HG02610 (cell line): ENCODE measurements at regions not wholly inside any gene's neighbourhood (a gene's known extent, or its start where the extent isn't known, plus 50 kb on each side); places are given as distances from the start of the nearest gene placed in this dataset.
A peak's percentile ranks its signal among the peaks of the same experiment; 100 is the strongest.
"Not testable (repeated sequence)": the region's sequence is repeated elsewhere in the genome, so short reads cannot be mapped to it uniquely, and the experiment has no call there.

ENCODE experiments used
- ATAC-seq: cut with Tn5 transposase; IDR thresholded peaks from one replicate; pipeline ENCODE4 v1.9.1; 2021; ENCODE audit warnings: mild to moderate bottlenecking, moderate library complexity; ENCODE audit not compliant: unreplicated experiment

DNA sequence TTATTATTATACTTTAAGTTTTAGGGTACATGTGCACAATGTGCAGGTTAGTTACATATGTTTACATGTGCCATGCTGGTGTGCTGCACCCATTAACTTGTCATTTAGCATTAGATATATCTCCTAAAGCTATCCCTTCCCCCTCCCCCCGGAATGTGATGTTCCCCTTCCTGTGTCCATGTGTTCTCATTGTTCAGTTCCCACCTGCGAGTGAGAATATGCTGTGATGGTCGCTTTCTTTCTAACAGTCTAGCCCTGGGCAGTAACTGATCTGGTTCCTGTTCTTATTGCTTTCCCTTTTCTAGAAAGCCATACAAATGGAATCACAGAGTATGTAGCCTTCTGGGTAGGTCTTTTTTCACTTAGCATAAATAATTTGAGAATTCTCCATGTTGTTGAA lies 311.1 kb upstream of the CNTNAP2 start:
- not testable (repeated sequence) for ATAC-seq

DNA sequence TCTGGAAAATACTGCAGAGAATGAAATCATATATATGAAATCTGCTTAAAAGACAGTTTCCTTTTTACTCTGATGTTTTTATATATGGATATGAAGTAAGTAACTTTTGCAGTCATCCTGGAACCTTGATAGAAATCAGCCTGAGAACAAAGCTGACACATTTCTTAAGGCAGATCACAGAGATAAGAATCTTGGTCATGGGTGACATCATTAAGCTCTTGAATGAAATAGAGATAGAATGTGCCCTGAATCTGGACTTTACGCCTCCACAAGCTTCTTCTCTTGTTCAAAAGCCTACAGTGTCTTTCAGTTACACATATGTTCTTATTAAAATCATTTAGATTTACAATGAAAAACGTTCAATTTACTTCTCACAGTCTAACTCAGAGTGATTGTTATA lies 319.1 kb upstream of the CNTNAP2 start:
- ATAC-seq = no peak

DNA sequence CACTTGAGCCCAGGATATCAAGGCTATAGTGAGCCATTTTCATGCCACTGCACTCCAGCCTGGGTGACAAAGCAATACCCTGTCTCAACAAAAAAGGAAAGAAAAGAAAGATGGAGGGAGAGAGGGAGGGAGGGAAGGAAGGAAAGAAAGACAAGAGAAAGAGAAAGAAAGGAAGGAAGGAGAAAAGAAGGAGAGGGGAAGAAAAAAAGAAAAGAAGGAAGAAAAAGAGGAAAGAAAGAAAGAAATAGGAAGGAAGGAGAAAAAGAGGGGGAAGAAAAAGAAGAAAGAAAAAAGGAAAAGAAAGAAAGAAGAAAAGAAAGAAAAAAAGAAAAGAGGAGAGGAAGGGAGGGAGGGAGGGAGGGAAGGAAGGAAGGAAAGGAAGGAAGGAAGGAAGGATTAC lies 321.5 kb upstream of the CNTNAP2 start:
- no peak for ATAC-seq

DNA sequence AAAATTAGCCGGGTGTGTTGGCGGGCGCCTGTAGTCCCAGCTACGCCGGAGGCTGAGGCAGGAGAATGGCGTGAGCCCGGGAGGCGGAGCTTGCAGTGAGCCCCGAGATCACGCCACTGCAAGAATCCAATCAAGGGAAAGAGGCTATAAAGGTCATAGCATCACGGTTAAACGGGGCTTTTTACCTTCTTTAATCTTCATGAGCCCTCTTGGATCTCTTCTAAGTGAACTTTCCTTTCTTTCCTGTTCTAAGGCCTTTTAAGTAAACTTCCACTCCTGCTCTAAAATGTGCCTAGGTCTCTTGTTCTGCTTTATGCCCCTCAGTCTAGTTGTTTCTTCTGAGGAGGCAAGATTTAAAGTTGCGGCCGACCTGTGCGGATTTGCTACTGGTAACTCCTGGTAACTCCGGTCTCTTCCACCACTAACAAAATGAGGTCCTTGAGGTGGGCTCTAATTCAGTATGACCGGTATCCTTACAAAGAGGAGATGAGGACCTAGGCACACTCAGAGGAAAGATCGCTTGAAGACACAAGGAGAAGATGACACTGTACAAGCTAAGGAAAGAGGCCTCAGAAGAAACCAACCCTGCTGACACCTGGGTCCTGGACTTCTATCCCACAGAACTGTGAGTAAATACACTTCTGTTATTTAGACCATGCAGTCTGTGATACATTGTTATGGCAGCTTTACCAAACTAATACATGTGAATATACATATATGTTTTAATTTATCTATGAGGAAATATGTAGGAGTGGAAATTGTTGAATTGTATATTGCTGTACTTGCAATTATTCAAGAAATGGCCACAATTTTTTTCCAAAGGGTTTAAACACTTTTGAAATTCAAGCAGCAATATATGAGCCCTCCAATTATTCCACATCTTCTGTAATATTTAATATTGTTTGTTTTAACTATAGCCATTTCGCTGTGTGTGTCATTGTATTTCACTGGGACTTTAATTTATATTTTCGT lies 331.5 kb upstream of the CNTNAP2 start:
- no peak for ATAC-seq

DNA sequence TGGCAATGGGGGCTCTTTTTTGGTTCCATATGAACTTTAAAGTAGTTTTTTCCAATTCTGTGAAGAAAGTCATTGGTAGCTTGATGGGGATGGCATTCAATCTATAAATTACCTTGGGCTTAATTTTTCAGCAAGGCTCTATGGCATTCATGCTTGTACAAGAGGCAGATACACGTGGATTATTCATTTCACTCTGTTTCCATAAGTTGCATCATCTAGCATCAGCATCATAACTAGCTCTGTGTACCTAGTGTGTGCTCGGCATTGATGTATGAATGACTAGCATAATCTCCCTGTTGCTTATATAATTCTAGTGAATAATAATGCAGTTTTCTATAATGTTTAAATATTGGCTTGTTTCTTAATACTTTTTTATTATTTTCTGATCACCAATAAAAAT lies 335.2 kb upstream of the CNTNAP2 start:
- not testable (repeated sequence) for ATAC-seq

DNA sequence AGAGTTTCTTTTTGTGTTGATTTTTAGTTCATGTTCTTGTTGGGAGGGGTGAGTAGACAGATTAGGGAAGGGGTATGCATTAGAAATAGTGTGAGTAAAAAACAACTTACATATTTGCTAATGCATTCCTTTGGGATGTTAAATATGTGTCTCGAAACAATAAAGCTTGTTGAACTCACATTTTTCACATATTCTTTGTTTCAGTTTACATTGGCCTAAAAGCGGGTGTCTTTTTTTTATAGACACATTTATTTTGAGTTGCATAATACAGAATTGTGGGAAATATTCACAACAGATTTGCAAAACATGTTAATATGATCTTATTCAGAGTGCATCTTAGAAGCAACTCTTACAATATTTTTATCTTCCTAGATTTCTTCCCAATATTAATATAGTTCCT lies 337.5 kb upstream of the CNTNAP2 start:
- ATAC-seq = no peak

DNA sequence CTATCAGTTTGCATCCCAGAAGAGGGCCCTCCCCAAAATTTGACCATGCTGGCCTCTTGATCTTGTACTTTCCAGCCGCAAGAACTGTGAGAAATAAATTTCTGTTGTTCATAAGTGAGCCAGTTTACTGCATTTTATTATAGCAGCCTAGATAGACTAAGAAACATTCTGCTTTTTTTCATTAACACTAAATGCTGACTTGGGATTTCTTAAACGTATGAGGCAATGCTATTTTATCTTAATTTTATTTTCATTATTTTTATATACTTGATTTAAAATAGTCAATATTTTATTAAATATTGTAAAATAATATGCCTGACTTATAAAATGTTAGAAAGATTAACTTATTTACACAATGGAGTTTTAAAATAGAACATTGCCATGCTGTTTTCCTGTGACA lies 341.8 kb upstream of the CNTNAP2 start:
- no peak for ATAC-seq

DNA sequence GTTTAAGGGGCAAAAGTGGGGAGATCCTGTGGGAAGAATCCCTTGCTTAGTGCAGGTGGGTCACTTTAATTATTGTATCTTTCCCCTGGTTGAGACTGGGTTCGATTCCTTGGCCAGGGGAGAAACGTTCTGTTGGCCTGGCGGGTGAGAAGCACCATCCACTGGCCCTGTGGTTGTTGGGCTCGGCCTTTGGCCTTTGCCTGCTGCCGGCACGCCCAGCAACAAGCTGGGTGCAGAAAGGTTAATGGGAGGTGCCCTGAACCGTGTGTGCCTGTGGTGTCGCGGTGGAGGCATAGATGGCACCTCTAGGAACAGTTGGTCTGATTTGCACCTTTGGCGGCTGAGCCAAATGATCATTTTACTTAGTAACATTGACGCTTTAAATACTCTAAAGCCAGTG lies 363.6 kb upstream of the CNTNAP2 start:
- no peak for ATAC-seq

DNA sequence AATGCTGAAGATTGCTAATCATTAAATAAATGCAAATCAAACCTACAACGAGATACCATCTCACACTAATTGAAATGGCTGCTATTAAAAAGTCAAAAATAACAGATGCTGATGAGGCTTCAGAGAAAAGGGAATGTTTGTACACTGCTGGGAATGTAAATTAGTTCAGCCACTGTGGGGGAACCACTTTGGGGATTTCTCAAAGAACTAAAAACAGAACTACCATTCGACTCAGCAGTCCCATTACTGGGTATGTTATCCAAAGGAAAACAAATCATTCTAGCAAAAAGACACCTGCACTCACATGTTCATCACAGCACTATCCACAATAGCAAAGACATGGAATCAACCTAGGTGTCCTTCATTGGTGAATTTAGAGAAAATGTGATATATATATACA lies 379.0 kb upstream of the CNTNAP2 start:
- peak; percentile 82 for ATAC-seq

DNA sequence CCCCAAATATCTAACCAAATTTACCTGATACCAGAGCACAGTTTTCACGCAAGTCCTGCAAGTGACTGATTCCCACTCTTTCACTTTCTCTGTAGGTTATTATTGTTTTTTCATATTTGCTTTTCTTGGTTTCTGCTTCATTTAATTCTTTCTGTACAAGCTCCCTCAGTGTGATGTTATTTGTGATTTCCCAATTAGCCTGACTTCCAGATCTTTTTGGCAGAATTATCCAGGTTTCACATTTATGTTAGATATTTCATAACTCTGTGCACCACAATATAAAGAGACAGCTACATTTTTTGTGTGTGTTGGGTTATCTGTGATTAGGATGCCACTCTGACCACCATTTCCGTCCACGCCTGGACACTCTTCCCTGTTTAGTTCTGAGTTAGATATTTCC lies 381.5 kb upstream of the CNTNAP2 start:
- no peak for ATAC-seq

DNA sequence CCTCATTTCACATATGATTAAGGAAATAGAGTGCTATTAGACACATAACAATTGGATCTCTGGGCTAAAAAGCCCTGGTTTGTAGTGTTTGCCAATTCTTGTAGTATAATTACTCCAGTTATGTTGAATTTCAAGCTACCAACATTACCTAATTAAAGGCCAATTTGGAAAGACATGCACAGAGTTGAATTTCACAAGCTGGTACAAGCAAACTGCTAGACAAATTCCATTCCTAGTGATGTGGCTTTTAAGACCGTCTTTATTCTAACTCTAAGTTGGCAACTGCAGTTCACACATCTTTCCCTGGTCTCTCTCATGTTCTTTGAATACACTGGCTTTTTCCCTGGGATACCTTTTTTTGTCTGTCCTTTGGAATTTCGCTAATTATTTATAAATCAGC lies 384.1 kb upstream of the CNTNAP2 start:
- no peak for ATAC-seq

DNA sequence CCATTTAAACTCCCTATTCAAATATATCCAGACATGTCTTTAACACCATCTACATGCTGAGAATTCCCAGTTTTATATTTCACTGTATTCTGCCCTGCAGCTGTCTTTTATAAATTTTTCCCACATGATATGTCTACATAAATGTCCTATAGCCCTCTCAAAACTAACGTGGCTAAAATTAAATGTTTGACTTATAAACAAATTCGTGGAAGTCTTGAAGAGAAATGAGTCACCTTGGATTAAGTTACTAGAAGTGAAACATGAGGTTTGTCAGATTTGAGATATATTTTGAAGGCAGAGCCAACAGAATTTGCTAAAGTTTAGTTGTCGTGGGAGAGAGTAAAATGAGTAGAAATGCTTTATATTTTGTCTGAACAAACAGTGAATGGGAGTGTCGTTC lies 386.9 kb upstream of the CNTNAP2 start:
- ATAC-seq = no peak

DNA sequence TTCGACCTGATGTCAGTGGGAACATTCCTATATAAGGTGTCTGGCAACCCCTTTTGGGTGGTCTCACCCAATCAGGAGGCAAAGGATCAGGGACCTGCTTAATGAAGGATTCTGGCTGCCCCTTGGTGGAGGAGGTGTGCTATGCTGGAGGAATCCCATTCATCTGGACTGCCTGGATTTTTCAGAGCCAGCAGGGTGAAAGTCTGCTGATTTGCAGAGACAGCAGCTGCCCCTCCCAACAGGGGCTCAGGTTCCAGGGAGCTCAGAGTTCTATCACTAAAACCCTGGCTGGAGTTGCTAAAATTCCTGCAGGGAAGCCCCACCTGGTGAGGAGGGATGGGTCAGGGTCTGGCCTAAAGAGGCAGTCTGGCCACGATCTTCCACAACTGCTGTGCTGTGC lies 398.5 kb upstream of the CNTNAP2 start:
- no peak for ATAC-seq

DNA sequence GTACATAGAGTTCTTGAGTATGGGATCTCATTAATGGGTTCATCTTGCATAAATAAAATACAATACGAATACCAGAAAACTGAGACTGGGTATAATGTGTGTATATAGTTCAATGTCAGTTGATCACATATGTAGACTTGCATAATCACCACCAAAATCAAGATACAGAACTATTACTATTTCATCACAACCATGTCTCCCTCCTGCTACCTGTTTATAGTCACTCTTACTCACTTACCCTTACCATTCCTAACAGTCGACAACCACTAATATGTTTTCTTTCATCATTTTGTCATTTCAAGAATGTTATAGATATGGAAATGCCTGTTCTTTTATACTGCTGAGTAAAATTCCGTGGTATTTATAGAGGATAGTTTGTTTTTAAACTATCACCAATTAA lies 416.1 kb upstream of the CNTNAP2 start:
- ATAC-seq = no peak

DNA sequence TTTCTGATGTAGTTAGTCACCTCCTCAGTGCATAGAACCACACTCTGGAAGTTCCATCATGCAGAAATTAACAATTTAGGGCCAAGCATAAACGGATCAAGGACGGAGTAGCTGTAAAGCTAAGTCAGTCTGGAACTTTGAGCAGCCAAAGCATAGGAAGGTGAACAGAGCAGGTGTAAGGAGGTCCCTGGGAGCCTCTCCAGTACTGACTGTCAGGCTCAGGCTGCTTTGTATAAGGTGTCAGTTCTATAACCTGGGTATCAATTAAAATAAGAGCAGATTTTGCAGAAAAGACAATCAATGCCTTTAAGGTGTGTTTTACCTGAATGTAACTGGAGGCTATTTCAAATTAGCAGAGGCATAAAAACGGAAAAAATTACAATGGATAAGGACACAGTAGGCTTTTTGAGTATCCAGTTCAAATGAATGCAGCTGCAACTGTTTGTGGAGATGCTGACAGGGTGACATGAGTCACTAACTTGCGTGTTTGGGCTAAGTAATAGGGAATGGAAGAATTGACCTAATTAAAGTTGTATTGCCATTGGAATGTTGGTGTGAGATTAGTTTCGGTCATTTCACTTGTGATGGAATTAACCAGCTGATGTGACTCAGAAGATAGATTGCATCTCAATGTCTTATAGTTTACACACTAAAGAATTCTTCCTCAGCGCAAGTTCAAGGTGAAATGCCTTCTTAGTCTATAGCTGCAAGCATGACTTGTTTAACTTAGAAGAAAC lies 417.9 kb upstream of the CNTNAP2 start:
- no peak for ATAC-seq

DNA sequence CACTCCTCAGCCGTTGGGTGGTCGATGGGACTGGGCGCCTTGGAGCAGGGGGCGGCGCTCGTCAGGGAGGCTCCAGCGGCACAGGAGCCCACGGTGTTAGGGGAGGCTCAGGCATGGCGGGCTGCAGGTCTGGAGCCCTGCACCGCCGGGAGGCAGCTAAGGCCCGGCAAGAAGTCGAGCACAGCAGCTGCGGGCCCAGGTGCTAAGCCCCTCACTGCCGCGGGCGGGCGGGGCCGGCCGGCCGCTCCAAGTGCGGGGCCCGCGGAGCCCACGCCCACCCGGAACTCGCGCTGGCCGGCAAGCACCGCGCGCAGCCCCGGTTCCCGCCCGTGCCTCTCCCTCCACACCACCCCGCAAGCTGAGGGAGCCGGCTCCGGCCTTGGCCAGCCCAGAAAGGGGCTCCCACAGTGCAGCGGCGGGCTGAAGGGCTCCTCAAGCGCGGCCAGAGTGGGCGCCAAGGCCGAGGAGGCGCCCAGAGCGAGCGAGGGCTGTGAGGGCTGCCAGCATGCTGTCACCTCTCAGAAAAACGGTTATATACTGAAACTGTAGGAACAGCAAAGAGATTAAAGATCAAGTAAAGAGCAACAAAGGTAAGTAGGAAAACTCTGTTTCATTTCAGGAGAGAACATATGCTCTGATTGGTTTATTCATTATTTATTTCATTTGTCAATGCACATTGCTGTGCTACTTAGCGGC lies 419.0 kb upstream of the CNTNAP2 start:
- ATAC-seq = not testable (repeated sequence)

DNA sequence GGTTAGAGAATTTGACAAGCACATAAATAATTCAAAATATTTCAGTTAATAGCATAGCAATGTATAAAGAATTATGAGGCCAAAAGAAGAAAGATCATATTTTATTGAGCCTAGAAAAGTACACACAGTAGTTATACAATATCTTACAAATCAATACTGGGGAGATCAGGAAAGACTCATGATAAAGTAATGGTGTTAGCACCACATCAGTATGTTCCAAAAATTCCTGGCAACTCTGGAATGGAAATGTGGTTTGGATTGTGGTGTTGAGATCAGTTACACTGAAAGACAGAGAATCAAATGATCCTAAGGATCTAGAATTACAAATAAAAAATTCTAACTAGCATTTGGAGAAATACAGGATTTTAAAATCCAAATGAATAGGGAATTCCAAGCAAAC lies 420.5 kb upstream of the CNTNAP2 start:
- no peak for ATAC-seq

DNA sequence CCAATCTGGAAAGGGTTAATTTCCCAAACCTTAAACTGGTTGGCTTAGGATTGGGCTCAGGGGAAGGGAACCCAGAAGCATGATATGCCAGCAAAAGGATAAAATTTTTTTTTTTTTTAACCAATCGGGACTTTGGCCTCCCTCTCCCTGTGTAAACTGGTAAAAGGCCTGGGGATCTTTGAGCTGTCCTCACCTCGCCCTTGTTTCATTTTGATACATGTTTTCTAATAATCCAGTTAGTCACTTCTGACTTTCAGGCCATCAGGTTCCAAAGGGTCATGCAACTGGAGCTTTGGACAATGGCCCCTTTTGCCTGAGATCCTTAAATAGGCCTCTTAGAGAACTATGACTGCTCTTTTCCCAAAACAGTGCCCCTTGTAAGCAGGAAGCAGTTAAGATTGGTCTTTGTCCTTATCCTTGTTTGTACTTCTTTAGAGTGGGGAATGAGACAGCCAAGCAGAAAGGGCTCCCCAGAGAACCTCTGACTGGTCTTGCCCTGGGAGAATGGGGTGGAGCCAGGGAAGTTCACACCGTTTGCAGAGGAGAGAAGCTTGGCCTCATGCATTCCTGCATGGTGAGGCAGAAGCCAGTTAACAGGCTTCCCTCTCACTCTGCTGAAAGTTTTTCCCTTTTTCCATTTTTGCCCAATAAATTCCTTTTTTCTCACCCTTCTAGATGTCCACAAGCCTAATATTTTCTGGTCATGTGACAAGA lies 424.2 kb upstream of the CNTNAP2 start:
- ATAC-seq = no peak

DNA sequence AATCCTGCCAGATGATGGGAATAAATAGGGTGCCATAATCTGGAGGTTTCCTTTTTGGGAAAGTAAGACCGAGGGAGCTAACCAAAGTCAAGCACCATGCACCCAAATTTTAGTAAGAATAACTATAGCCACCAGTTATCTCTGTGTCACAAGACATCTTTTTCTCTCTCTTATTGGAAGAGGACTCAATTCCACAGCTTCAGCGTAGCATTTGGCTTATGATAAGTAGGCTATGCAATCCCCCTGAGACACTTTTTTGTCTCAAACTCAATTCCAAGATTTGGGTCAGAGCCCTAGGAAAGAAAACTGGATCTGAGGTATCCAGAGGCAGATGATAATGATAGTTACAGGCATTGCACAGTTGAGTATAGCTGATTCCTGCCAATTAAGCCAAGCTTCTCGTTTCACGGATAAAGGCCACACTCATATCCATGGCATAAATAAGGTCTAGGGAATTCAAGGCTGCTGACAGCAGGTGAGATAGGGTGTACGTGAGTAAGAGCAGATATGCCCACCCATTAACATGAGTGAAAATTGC lies 425.2 kb upstream of the CNTNAP2 start:
- no peak for ATAC-seq

DNA sequence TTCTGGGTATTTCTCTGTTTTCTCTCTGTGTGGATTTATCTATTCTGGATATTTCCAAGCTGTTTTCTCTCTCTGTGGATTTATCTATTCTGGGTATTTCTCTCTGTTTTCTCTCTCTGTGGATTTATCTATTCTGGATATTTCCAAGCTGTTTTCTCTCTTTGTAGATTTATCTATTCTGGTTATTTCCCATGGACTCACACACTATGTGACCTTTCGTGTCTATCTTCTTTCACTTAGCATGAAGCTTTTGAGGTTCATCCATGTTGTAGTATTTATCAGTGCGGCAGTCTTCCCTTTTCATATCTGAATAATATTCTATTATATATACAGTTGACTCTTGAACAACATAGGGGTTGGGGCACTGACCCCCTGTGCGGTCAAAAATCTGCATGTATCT lies 435.0 kb upstream of the CNTNAP2 start:
- no peak for ATAC-seq

DNA sequence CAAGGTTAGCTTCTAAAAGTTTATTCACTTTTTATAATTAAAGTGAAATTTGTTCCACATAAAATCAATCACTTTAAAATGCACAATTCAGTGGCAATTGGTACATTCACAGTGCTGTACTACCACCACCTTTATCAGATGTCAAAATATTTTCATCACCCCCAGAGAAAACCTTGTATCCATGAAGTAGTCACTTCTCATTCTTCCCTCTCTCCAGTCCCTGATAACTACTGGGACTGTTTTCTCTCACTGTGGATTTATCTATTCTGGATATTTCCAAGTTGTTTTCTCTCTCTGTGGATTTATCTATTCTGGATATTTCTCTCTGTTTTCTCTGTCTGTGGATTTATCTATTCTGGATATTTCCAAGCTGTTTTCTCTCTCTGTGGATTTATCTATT lies 435.4 kb upstream of the CNTNAP2 start:
- ATAC-seq = no peak
